GM19397 (cell line): ENCODE measurements at regions not wholly inside any gene's neighbourhood (a gene's known extent, or its start where the extent isn't known, plus 50 kb on each side); places are given as distances from the start of the nearest gene placed in this dataset.

Experiments
- ATAC-seq: cut with Tn5 transposase; IDR thresholded peaks from one replicate; pipeline ENCODE4 v1.9.1; 2021; ENCODE audit warnings: mild to moderate bottlenecking, moderate library complexity; ENCODE audit not compliant: unreplicated experiment

- no peak for ATAC-seq
Measured at GRCh38 chr18:45518311-45519155, 96.7 kb upstream of the SLC14A2 start.

GRCh38 chr18:45519411-45520280, 95.6 kb upstream of the SLC14A2 start:
- ATAC-seq: no peak

- ATAC-seq: no peak
Measured at GRCh38 chr18:45521136-45521535, 94.1 kb upstream of the SLC14A2 start.

GRCh38 chr18:45521777-45522176, 93.5 kb upstream of the SLC14A2 start:
- ATAC-seq: no peak

- no peak for ATAC-seq
Measured at GRCh38 chr18:45522371-45522770, 92.9 kb upstream of the SLC14A2 start.

GRCh38 chr18:45525301-45525700, 90.0 kb upstream of the SLC14A2 start:
- ATAC-seq: no peak

GRCh38 chr18:45526114-45526841, 89.0 kb upstream of the SLC14A2 start:
- ATAC-seq: no peak

- no peak for ATAC-seq
Measured at GRCh38 chr18:45527891-45528290, 87.4 kb upstream of the SLC14A2 start.

- no peak for ATAC-seq
Measured at GRCh38 chr18:45528712-45529336, 86.5 kb upstream of the SLC14A2 start.

- ATAC-seq: no peak
Measured at GRCh38 chr18:45538444-45538843, 76.8 kb upstream of the SLC14A2 start.

GRCh38 chr18:45539491-45539891, 75.8 kb upstream of the SLC14A2 start:
- ATAC-seq: no peak

- no peak for ATAC-seq
Measured at GRCh38 chr18:45540125-45540524, 75.2 kb upstream of the SLC14A2 start.

- ATAC-seq: no peak
Measured at GRCh38 chr18:45541421-45541820, 73.9 kb upstream of the SLC14A2 start.

GRCh38 chr18:45542043-45542442, 73.2 kb upstream of the SLC14A2 start:
- no peak for ATAC-seq

GRCh38 chr18:45547910-45548309, 67.4 kb upstream of the SLC14A2 start:
- no peak for ATAC-seq

- ATAC-seq: no peak
Measured at GRCh38 chr18:45548614-45549013, 66.7 kb upstream of the SLC14A2 start.

GRCh38 chr18:45549290-45549689, 66.0 kb upstream of the SLC14A2 start:
- ATAC-seq: no peak

- ATAC-seq: no peak
Measured at GRCh38 chr18:45551142-45551815, 64.0 kb upstream of the SLC14A2 start.

- no peak for ATAC-seq
Measured at GRCh38 chr18:45553723-45554388, 61.4 kb upstream of the SLC14A2 start.

- ATAC-seq: no peak
Measured at GRCh38 chr18:45554389-45554737, 60.9 kb upstream of the SLC14A2 start.
